ENCODE measurements at regions not wholly inside any gene's neighbourhood (a gene's known extent, or its start where the extent isn't known, plus 50 kb on each side); places are given as distances from the start of the nearest gene placed in this dataset.
A peak's percentile ranks its signal among the peaks of the same experiment; 100 is the strongest.

DNA sequence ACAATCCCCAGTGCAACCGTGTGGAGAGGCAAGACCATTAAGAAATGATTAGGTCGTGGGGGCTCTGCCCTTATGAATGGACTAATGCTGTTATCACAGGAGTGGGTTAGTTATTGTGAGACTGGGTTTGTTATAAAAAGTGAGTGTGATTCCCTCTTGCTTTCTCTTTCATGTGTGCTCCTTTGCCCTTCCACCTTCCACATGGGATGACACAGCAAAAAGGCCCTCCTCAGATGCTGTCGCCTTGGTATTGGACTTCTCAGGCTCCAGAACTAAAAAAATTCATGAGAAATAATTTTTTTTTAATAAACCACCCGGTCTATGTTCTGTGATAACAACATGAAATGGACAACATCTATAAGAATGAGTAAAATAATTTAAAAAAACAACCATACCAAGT lies 136.1 kb upstream of the PCBD1 start:
- no peaks in the 10 kb centered on the region for H3K4me1 Mint-ChIP-seq
- H3K36me3 Mint-ChIP-seq (ENCODE audit: low read depth): peaks cover 3% of the 10 kb centered on the region
- TF ChIP-seq CTCF (conservative IDR thresholded peaks at IDR 0.05): no peak
- H3K4me3 Mint-ChIP-seq: no peak overlapping the region
- H3K27ac Mint-ChIP-seq (ENCODE audit: unreplicated experiment): no peak overlapping the region
- H3K9me3 Mint-ChIP-seq: peaks cover 7% of the 10 kb centered on the region
- no peaks in the 10 kb centered on the region for H3K27me3 Mint-ChIP-seq (ENCODE audit: low read depth)
- DNase-seq (ENCODE audit: low read depth, low spot score): no peak

DNA sequence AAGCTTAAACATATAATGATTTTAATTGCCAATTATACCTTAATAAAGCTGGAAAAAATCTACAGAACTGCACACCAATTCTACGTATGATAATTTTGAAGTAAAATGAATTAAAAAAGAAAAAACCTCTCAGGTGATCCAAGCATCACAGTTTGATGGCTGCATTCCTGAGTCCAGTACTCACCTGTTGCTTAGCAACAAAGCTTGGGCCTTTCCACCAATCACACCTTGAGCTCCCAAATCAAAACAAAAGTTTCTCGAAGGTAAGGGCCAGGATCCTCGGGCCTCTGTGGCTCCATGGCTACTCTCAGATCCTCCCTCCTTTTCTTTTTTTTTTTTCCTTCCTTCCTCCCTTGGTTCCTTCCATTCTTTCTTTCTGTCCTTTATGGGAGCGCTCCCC lies 137.2 kb upstream of the PCBD1 start:
- Mint-ChIP-seq H3K27ac (ENCODE audit: unreplicated experiment) (peak overlapping the region; percentile 91), H3K27me3 (ENCODE audit: low read depth) (no peaks in the 10 kb centered on the region), H3K9me3 (peaks cover 7% of the 10 kb centered on the region), H3K4me1 (no peaks in the 10 kb centered on the region), H3K36me3 (ENCODE audit: low read depth) (peaks cover 3% of the 10 kb centered on the region), H3K4me3 (no peak overlapping the region)
- DNase-seq (ENCODE audit: low read depth, low spot score): no peak
- no peak for TF ChIP-seq CTCF (conservative IDR thresholded peaks at IDR 0.05)

GRCh38 chr10:71028066-71028465 lies 139.7 kb upstream of the PCBD1 start:
- no peak overlapping the region for H3K27ac Mint-ChIP-seq (ENCODE audit: unreplicated experiment)
- no peak overlapping the region for H3K4me3 Mint-ChIP-seq
- H3K9me3 Mint-ChIP-seq: peaks cover 5% of the 10 kb centered on the region
- H3K4me1 Mint-ChIP-seq: no peaks in the 10 kb centered on the region
- H3K27me3 Mint-ChIP-seq (ENCODE audit: low read depth): no peaks in the 10 kb centered on the region
- H3K36me3 Mint-ChIP-seq (ENCODE audit: low read depth): no peaks in the 10 kb centered on the region
- no peak for TF ChIP-seq CTCF (conservative IDR thresholded peaks at IDR 0.05)
- no peak for DNase-seq (ENCODE audit: low read depth, low spot score)

GRCh38 chr10:71029411-71029892 lies 141.1 kb upstream of the PCBD1 start:
- no peak overlapping the region for H3K4me3 Mint-ChIP-seq
- TF ChIP-seq CTCF (conservative IDR thresholded peaks at IDR 0.05): no peak
- DNase-seq (ENCODE audit: low read depth, low spot score): no peak
- H3K27ac Mint-ChIP-seq (ENCODE audit: unreplicated experiment): peak overlapping the region; percentile 27
- H3K4me1 Mint-ChIP-seq: no peaks in the 10 kb centered on the region
- peaks cover 3% of the 10 kb centered on the region for H3K9me3 Mint-ChIP-seq
- no peaks in the 10 kb centered on the region for H3K36me3 Mint-ChIP-seq (ENCODE audit: low read depth)
- no peaks in the 10 kb centered on the region for H3K27me3 Mint-ChIP-seq (ENCODE audit: low read depth)

DNA sequence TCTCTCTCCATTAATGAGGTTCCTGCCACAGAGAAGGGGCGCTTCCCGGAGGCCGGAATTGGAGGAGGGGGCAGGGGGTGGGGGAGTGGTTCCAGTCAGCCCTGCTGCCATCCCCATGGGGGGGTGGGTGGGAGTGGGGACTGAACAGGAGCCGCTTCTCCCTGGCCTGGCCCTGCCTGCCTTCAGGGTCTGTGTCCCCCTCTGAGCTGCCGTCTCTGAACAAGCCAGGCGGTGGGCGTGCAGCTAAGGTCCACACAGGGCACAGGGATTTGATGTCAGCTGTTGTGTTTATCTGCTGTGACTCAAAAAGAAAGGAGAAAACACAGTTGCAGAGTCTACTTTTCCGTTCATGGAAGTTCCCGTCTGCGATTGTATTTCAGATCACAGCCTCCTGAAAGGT lies 141.5 kb upstream of the PCBD1 start:
- Mint-ChIP-seq H3K9me3 (peaks cover 3% of the 10 kb centered on the region), H3K27me3 (ENCODE audit: low read depth) (no peaks in the 10 kb centered on the region), H3K36me3 (ENCODE audit: low read depth) (no peaks in the 10 kb centered on the region), H3K27ac (ENCODE audit: unreplicated experiment) (no peak overlapping the region), H3K4me1 (no peaks in the 10 kb centered on the region), H3K4me3 (no peak overlapping the region)
- TF ChIP-seq CTCF (conservative IDR thresholded peaks at IDR 0.05): no peak
- DNase-seq (ENCODE audit: low read depth, low spot score): no peak

DNA sequence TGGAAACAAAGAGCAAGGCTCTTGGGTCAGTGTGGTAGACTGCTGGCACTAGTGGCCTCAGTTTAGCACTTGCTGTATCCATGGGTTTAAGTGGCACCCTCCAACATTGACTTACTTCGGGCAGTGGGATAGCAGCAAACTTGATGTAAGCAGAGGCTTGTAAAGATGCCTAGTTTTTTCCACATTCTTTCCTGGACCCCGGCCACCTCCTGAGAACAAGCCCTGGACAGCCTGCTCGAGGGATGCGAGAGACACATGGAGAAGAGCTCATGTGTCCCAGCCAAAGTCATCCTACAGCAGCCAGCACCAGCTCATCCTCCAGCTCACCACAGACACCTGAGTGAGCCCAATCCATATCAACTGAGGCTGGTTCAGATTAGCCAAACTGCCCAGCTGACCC lies 142.7 kb upstream of the PCBD1 start:
- Mint-ChIP-seq H3K36me3 (ENCODE audit: low read depth) (no peaks in the 10 kb centered on the region), H3K27me3 (ENCODE audit: low read depth) (no peaks in the 10 kb centered on the region), H3K27ac (ENCODE audit: unreplicated experiment) (no peak overlapping the region), H3K4me1 (no peaks in the 10 kb centered on the region), H3K9me3 (peaks cover 3% of the 10 kb centered on the region), H3K4me3 (no peak overlapping the region)
- TF ChIP-seq CTCF (conservative IDR thresholded peaks at IDR 0.05): no peak
- DNase-seq (ENCODE audit: low read depth, low spot score): no peak

Measured in neural crest cell (in vitro differentiated cells).